ENCODE measurements at regions not wholly inside any gene's neighbourhood (a gene's known extent, or its start where the extent isn't known, plus 50 kb on each side); places are given as distances from the start of the nearest gene placed in this dataset.

GRCh38 chr12:27161458-27162228 lies 79.3 kb upstream of the C12orf71 start (continued):
- TF ChIP-seq ZBTB40 (IDR thresholded peaks at IDR 0.05; ENCODE audit: borderline replicate concordance) (no peak; the same call in 1 of the 2 replicates), MAX (IDR thresholded peaks at IDR 0.05; ENCODE audit: low read depth, low read length) (no peak), ZNF274 (IDR thresholded peaks at IDR 0.05; ENCODE audit: insufficient read depth, insufficient read length) (no peak), FOXM1 (IDR thresholded peaks at IDR 0.05; ENCODE audit: low read depth, low read length) (no peak), POLR2AphosphoS5 (IDR thresholded peaks at IDR 0.05; ENCODE audit: low read length) (0 out of 2 replicates have a peak, but pooled peaks have one; percentile 44), ATF2 (IDR thresholded peaks at IDR 0.05; ENCODE audit: low read length) (no peak), EP300 (IDR thresholded peaks at IDR 0.05; ENCODE audit: borderline replicate concordance in 1 of 2, control insufficient read depth in 1 of 2, low read depth in 2 of 2, low read length in 2 of 2) (no peak), DPF2 (IDR thresholded peaks at IDR 0.05) (no peak), FOXK2 (IDR thresholded peaks at IDR 0.05) (no peak), MYB (IDR thresholded peaks at IDR 0.05; ENCODE audit: borderline replicate concordance, low read depth, low read length) (no peak), SRF (IDR thresholded peaks at IDR 0.05; ENCODE audit: low read depth in 2 of 2, low read length in 2 of 2) (no peak), ZNF592 (IDR thresholded peaks at IDR 0.05) (no peak), RCOR1 (conservative IDR thresholded peaks at IDR 0.05; ENCODE audit: low read depth, low read length) (no peak), PKNOX1 (IDR thresholded peaks at IDR 0.05) (0 out of 2 replicates have a peak, but pooled peaks have one; percentile 11), MTA2 (IDR thresholded peaks at IDR 0.05; ENCODE audit: low read depth) (0 out of 2 replicates have a peak, but pooled peaks have one; percentile 9)

Data from GM12878 (cell line).